ENCODE measurements at regions not wholly inside any gene's neighbourhood (a gene's known extent, or its start where the extent isn't known, plus 50 kb on each side); places are given as distances from the start of the nearest gene placed in this dataset.

DNA sequence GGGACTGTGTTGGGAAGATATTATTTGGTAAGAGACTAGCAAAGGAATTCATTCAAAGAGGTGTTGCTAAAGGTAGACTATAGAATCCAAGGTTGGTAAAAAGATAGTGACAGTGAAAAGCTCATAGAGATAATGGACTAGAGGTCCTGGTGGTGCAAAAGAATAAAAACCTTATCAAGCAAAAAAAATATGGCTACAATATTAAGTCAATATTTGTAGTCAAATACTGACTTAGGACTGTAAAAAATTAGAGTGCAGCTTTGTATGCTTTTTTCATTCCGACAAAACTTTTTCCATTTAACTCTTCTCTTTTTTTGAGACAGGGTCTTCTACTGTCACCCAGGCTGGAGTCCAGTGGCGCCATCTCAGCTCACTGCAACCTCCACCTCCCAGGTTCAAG lies 444.0 kb upstream of the AGTR1 start:
- no peaks in the 10 kb centered on the region for H3K27me3 Mint-ChIP-seq
- H3K9me3 Mint-ChIP-seq: no peaks in the 10 kb centered on the region
- H3K4me1 Mint-ChIP-seq: no peaks in the 10 kb centered on the region
- intact Hi-C loops (cut with micrococcal nuclease): no loop called here
- no peak overlapping the region for H3K27ac Mint-ChIP-seq
- DNase-seq: no peak
- no peaks in the 10 kb centered on the region for H3K36me3 Mint-ChIP-seq (ENCODE audit: low read depth)
- no peak overlapping the region for H3K4me3 Mint-ChIP-seq

DNA sequence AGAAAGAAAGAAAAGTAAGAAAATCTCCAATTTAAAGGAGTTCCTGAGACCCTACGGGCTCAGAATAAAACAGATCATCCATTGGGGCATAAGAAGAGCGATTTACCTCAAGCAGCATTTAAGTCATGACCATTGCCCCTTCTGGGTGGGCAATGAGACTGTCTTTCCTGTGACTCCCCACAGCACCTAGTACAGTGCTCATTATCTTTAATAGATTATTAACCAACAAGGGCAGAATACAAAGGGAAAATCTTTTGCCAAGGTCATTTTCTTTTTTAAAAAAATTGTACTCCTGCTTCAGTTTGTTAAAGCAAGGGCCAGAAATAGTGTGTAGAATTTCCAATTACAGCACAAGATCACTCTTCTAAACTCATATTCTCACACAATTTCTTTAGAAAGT lies 443.3 kb upstream of the AGTR1 start:
- H3K9me3 Mint-ChIP-seq: no peaks in the 10 kb centered on the region
- no peak for DNase-seq
- no peak overlapping the region for H3K27ac Mint-ChIP-seq
- intact Hi-C loops (cut with micrococcal nuclease): no loop called here
- no peaks in the 10 kb centered on the region for H3K27me3 Mint-ChIP-seq
- no peaks in the 10 kb centered on the region for H3K36me3 Mint-ChIP-seq (ENCODE audit: low read depth)
- H3K4me1 Mint-ChIP-seq: no peaks in the 10 kb centered on the region
- no peak overlapping the region for H3K4me3 Mint-ChIP-seq

DNA sequence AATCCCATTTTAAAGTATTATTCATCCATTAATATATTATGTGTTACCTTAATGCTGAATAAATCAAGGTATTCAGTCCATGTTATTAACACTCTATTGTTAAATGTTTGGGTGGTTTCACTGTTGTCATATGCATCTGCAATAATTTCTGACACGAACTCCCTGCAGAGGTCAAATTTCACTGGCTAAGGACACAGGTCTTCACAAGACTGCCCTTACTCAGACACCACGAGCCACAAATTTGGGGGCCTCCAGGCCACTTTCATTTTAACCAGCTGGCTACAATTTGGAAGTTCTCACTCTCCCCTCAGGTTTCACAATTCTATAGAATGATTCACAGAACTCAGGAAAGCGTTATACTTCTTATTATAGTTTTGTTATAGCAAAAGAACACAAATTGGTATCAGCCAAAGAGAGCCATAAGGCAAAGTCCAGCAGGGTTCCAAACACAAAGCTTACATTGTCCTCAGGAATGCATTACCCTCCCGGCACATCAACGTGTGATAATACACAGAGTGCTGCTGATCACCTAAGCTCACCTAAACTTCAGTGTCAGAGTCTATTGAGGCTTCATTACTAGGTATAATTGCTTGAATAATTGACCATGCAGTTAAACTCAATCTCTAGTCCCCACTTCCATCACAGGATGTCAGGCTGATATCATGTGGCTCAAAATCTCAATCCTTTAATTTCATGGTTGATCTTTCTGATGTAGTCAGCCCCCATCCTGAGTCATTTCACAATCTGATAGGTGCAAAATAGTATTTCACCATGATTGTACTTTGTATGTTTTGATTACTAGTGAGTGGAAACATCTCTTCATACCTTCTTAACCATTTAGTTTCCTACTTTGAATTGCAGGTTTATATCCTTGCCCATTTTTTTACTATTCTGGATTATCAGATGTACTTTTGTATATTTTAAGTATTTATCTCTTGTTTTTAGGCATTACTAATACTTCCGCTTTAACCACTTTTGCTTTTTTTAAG lies 441.4 kb upstream of the AGTR1 start:
- H3K4me1 Mint-ChIP-seq: no peaks in the 10 kb centered on the region
- H3K9me3 Mint-ChIP-seq: no peaks in the 10 kb centered on the region
- H3K27ac Mint-ChIP-seq: no peak overlapping the region
- intact Hi-C loops (cut with micrococcal nuclease): no loop called here
- H3K4me3 Mint-ChIP-seq: no peak overlapping the region
- no peak for DNase-seq
- H3K27me3 Mint-ChIP-seq: no peaks in the 10 kb centered on the region
- H3K36me3 Mint-ChIP-seq (ENCODE audit: low read depth): no peaks in the 10 kb centered on the region

DNA sequence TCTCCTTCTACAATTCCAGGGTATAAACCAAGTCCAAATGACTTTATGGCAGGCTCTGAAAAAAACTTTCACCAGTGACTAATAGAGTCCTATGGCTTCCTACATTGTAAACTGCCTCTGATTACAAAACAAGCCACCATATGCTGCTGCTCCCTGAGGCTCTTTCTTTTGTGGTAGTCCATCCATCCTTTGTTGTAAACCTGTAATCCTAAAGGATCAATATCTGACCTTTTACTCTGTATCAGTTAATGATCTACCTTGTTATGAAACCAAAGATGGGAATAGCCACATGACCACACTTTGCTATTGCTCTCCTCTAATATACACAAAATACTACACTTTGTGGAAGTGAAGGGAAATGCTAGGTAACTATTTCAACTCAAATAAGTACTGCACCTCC lies 434.7 kb upstream of the AGTR1 start:
- DNase-seq: no peak
- H3K27ac Mint-ChIP-seq: no peak overlapping the region
- no peaks in the 10 kb centered on the region for H3K36me3 Mint-ChIP-seq (ENCODE audit: low read depth)
- no peaks in the 10 kb centered on the region for H3K27me3 Mint-ChIP-seq
- H3K4me1 Mint-ChIP-seq: no peaks in the 10 kb centered on the region
- intact Hi-C loops (cut with micrococcal nuclease): no loop called here
- no peak overlapping the region for H3K4me3 Mint-ChIP-seq
- no peaks in the 10 kb centered on the region for H3K9me3 Mint-ChIP-seq

DNA sequence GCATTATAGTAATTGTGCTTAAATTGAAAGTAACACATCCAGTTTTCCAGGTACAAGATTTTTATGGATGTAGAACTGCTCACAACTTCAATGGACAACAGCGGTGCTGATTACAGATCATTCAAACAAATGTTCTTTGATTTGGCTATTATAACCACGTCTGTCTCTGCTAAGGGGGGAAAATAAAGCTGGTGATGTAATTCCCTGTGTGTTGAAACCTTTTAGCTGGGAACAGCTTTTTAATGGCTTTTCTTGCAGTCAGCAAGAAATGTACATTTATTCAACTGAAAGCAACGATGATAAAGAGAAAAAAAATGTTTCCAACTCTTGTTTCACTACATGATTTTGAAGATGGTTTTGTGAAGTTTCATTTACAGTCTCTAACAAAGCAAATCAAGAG lies 431.9 kb upstream of the AGTR1 start:
- Mint-ChIP-seq H3K27ac (no peak overlapping the region), H3K36me3 (ENCODE audit: low read depth) (no peaks in the 10 kb centered on the region), H3K4me1 (no peaks in the 10 kb centered on the region), H3K4me3 (no peak overlapping the region), H3K27me3 (no peaks in the 10 kb centered on the region), H3K9me3 (no peaks in the 10 kb centered on the region)
- intact Hi-C loops (cut with micrococcal nuclease): no loop called here
- DNase-seq: no peak

DNA sequence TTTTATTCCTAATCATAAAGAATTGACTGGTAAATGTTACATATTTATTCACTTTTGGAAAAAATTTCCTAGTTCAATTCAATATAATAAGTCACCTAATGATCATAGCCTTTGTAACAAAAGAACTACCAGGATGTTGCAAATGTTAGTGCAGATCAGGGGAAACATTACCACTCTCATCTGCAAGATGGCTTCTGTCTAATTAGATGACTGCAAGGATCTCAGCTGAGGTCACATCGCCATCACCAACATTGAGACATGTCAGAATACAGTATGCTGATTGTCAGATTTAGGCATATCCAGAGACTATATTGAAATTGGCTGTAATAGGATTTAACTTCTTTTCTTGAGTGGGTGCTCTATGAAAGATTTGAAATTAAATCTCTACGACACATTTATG lies 431.4 kb upstream of the AGTR1 start:
- no peak for DNase-seq
- intact Hi-C loops (cut with micrococcal nuclease): no loop called here
- Mint-ChIP-seq H3K27ac (no peak overlapping the region), H3K36me3 (ENCODE audit: low read depth) (no peaks in the 10 kb centered on the region), H3K4me1 (no peaks in the 10 kb centered on the region), H3K9me3 (no peaks in the 10 kb centered on the region), H3K4me3 (no peak overlapping the region), H3K27me3 (no peaks in the 10 kb centered on the region)

DNA sequence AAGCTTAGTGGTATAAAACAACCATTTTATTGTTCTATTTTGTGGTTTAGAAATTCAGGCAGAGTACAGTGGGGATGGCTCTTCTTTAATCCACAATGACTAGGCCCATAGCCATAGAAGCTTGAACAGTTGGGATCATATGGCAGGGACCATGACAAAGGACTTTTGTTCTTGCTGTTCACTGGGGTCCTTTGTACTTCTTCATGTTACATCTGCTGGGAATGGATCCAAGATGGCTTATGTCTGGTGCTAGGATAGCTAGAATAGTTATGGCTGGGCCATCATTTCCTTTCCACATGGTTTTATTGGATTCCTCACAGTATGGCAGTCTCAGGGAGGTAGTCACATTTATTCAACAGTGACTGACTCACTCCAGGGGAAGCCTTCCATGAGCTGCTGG lies 427.9 kb upstream of the AGTR1 start:
- no peaks in the 10 kb centered on the region for H3K27me3 Mint-ChIP-seq
- intact Hi-C loops (cut with micrococcal nuclease): no loop called here
- H3K9me3 Mint-ChIP-seq: no peaks in the 10 kb centered on the region
- no peaks in the 10 kb centered on the region for H3K36me3 Mint-ChIP-seq (ENCODE audit: low read depth)
- no peaks in the 10 kb centered on the region for H3K4me1 Mint-ChIP-seq
- DNase-seq: no peak
- no peak overlapping the region for H3K4me3 Mint-ChIP-seq
- H3K27ac Mint-ChIP-seq: no peak overlapping the region

DNA sequence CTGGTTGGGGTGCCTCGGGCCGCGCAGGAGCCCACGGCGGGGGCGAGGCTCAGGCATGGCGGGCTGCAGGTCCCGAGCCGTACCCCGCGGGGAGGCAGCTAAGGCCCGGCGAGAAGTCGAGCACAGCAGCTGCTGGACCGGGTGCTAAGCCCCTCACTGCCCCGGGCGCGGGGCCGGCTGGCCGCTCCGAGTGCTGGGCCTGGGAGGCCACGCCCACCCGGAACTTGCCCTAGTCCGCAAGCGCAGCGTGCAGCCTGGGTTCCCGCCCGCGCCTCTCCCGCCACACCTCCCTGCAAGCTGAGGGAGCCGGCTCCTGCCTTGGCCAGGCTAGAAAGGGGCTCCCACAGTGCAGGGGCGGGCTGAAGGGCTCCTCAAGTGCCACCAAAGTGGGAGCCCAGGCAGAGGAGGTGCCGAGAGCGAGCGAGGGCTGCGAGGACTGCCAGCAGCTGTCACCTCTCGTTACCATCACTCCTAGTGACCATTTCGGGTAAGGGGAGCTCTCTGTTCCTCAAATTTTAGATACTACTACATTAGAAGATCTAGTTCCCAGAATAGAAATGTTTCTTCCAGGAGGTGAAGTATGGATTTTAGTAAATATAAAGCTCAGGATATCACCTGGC lies 417.0 kb upstream of the AGTR1 start:
- H3K4me3 Mint-ChIP-seq: no peak overlapping the region
- no peaks in the 10 kb centered on the region for H3K9me3 Mint-ChIP-seq
- intact Hi-C loops (cut with micrococcal nuclease): no loop called here
- DNase-seq: no peak
- no peaks in the 10 kb centered on the region for H3K36me3 Mint-ChIP-seq (ENCODE audit: low read depth)
- H3K27ac Mint-ChIP-seq: no peak overlapping the region
- H3K27me3 Mint-ChIP-seq: peaks cover 2% of the 10 kb centered on the region
- H3K4me1 Mint-ChIP-seq: no peaks in the 10 kb centered on the region

DNA sequence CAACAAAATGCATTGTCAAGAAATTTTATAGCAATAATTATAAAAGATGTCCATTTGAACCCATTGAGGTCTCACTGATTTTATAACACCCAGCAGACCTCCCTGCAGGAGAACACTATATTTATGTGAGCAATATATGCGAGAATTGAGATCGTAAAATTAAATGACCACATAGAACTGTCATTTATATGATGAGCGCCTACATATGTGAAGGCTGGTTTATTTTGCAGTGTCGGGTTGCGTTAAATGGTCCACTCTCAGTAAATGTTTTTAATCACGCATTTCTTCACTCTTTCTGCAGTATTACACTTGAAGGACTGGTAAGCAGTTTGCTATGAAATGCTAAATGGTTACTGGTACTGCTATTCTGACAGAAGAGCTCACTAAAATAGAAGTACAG lies 408.5 kb upstream of the AGTR1 start:
- Mint-ChIP-seq H3K27ac (no peak overlapping the region), H3K4me1 (no peaks in the 10 kb centered on the region), H3K9me3 (no peaks in the 10 kb centered on the region), H3K27me3 (peaks cover 2% of the 10 kb centered on the region), H3K36me3 (ENCODE audit: low read depth) (no peaks in the 10 kb centered on the region), H3K4me3 (no peak overlapping the region)
- intact Hi-C loops (cut with micrococcal nuclease): no loop called here
- DNase-seq: no peak

DNA sequence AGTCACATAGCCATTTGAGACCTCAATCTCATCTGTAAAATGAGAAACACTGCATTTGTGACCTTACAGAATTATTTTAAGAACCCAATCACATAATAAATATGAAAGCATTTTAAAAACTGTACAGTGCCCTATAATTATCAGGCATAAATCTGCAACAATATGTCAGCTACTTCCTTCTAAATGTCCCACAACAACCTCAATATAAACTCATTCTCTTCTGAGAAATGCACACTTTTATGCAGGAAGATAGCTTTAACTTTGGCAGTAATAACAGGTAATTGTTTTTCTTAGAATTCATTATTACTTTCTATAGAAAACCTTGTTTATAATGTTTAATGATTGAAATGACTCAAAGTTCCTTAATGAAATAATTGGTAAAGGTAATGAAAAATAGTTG lies 400.7 kb upstream of the AGTR1 start:
- Mint-ChIP-seq H3K9me3 (peaks cover 10% of the 10 kb centered on the region), H3K36me3 (ENCODE audit: low read depth) (peaks cover 4% of the 10 kb centered on the region), H3K27me3 (no peaks in the 10 kb centered on the region), H3K27ac (no peak overlapping the region), H3K4me1 (peaks cover 19% of the 10 kb centered on the region), H3K4me3 (no peak overlapping the region)
- DNase-seq: no peak
- intact Hi-C loops (cut with micrococcal nuclease): no loop called here

DNA sequence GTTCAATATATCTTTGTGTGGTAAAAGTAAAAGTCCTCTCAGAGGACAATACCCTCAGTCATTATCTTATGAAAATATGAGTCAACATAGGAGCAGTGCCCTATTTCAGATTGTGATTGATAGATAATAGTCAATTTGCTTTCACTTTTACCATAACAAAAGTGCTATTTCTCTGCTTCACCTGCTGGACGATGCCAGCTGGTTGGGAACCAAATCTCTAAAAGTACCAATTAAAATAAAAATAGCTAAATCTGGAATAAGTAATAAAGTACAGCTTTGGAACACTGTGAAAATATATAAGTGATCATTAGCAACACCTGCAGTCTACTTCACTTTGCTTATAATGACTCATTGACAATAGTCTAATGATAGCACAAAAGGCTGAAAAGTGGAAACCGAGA lies 390.3 kb upstream of the AGTR1 start:
- Mint-ChIP-seq H3K36me3 (ENCODE audit: low read depth) (no peaks in the 10 kb centered on the region), H3K4me1 (no peaks in the 10 kb centered on the region)

DNA sequence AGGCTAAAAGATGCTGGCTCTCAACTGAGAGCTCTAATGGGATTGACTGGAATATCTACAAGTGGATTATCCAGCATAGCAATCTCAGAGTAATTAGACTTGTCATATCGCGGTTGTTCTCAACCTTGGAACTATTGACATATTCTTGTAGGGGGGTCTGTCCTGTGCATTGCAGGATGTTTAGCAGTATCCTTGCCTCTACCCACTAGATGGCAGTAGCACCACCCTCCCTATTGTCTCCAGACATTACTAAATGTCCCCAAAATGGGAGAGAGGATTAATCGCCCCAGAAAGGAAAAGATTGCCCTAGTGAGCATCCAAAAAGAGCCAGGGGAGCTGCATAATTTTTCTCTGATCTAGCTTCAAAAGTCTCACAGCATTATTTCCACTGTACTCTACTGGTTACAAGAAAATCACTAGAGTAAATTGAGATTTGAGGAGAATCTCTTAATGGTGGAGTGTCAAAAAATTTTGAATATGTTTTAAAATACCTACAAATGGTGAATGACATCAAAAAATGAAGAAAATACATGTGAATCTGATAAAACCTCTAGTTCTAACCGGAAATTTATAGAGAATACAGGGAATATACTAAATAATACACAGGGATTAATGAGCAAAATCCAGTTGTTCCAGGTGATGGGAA lies 388.2 kb upstream of the AGTR1 start:
- no peak overlapping the region for H3K27ac Mint-ChIP-seq
- intact Hi-C loops (cut with micrococcal nuclease): loop anchor here (10.0 kb wide), 2 partner anchors 155 to 635 kb away; no protein-coding TSS in a partner anchor
- no peaks in the 10 kb centered on the region for H3K9me3 Mint-ChIP-seq
- no peaks in the 10 kb centered on the region for H3K36me3 Mint-ChIP-seq (ENCODE audit: low read depth)
- DNase-seq: peak; percentile 58
- H3K4me3 Mint-ChIP-seq: no peak overlapping the region
- H3K4me1 Mint-ChIP-seq: no peaks in the 10 kb centered on the region
- H3K27me3 Mint-ChIP-seq: peaks cover 2% of the 10 kb centered on the region

More for the DNA sequence above, 390.3 kb upstream of the AGTR1 start:
- Mint-ChIP-seq H3K4me3 (no peak overlapping the region), H3K27ac (no peak overlapping the region), H3K27me3 (peaks cover 2% of the 10 kb centered on the region), H3K9me3 (peaks cover 3% of the 10 kb centered on the region)
- intact Hi-C loops (cut with micrococcal nuclease): loop anchor here (10.0 kb wide), 1 partner anchor 157 kb away; no protein-coding TSS in a partner anchor
- DNase-seq: no peak

DNA sequence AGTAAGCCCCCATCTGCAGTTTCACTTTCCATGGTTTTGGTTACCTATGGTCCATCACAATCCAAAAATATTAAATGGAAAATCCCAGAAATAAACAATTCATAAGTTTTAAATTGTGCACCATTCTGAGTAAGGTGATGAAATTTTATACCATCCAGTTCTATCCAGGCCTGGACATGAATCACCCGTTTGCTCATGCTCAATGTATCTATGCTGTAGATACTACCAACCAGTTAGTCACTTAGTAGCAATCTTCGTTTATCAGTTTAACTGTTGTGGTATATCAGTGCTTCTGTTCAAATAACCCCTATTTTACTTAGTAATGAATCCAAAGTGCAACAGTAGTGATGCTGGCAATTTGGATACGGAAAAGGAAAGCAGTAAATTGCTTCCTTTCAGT lies 381.9 kb upstream of the AGTR1 start:
- peaks cover 3% of the 10 kb centered on the region for H3K4me1 Mint-ChIP-seq
- H3K9me3 Mint-ChIP-seq: peaks cover 3% of the 10 kb centered on the region
- no peaks in the 10 kb centered on the region for H3K36me3 Mint-ChIP-seq (ENCODE audit: low read depth)
- no peak for DNase-seq
- H3K4me3 Mint-ChIP-seq: no peak overlapping the region
- no peak overlapping the region for H3K27ac Mint-ChIP-seq
- intact Hi-C loops (cut with micrococcal nuclease): loop anchor here (10.0 kb wide), 1 partner anchor 629 kb away; no protein-coding TSS in a partner anchor
- no peaks in the 10 kb centered on the region for H3K27me3 Mint-ChIP-seq

DNA sequence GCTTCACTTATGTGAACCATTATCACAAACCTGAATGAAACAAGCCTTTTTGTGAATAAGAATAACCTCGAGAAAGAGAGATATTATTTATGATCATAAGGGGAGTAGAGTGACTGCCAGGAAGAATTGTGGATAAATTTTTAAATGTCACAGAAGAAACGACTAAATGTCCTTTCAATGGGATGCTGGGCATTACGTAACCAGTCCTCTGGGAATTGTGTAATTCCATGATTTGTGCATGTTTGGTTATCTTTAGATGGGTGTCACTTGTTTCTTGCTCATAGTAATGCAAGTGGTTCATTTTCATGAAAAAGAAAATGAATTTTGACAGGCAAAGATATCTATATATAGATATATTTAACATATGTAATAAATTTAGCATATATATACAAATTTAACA lies 379.5 kb upstream of the AGTR1 start:
- Mint-ChIP-seq H3K27me3 (no peaks in the 10 kb centered on the region), H3K9me3 (peaks cover 3% of the 10 kb centered on the region), H3K4me3 (no peak overlapping the region), H3K27ac (no peak overlapping the region), H3K36me3 (ENCODE audit: low read depth) (no peaks in the 10 kb centered on the region), H3K4me1 (peaks cover 3% of the 10 kb centered on the region)
- no peak for DNase-seq
- intact Hi-C loops (cut with micrococcal nuclease): loop anchor here (10.0 kb wide), 1 partner anchor 627 kb away; no protein-coding TSS in a partner anchor
